Activated CD4-positive, alpha-beta T cell treated with anti-CD3 and anti-CD28 coated beads, Interleukin-2, Interleukin-6, amounts not matched to agents 100 ng/mL and 50 ng/mL, durations not matched to agents 16 hours and 8 hours (primary cell): ENCODE measurements at regions not wholly inside any gene's neighbourhood (a gene's known extent, or its start where the extent isn't known, plus 50 kb on each side); places are given as distances from the start of the nearest gene placed in this dataset.
A peak's percentile ranks its signal among the peaks of the same experiment; 100 is the strongest.

Experiments
- DNase-seq: peaks from one replicate; pipeline ENCODE4 v3.0.0-alpha.2; 2020

DNA sequence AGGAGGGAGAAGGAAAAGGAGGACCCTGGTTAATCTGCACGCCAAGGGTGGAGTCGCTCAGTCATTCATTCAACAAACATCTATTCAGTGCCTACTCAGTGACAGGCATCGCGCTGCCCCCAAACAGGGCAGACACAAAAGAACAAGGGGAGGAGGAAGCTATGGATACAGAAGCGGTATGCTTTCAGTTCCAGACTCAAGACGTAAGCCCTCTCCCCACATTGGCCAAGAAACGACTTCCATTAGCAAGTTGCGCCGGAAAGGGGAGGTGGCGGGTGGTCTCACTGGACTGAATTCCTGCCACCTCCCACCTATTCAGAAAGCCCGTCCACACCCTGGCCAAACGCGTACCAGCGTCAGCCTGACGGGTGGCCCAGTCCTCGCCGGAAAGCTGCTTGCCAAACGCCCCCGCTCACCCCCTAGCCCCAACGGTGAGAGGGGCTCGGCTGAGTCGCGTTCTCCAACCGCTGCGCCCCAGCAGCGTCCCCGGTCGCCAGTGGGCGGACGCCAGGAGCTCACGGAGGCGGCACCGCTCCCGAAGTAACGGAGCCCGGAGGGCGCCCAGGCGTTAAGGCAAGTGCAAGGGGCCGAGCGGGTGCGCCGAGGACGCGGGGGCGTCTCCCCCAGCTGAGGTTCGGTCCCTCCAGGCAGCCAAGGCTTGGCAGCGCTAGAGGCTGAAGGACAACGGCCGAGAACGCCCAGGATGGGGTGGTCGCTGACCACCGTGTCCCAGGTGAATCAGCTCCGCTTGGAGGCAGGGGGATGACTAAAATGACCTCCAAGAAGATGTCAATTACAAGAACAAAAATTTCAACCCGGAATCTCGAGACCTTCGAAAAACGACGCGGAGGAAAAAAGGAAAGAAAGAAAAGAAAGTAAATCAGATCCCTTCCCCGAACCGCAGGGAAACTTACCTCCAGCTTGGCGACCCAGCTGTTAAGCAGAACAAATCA, 470.7 kb downstream of the SOX9 start:
- DNase-seq: no peak

DNA sequence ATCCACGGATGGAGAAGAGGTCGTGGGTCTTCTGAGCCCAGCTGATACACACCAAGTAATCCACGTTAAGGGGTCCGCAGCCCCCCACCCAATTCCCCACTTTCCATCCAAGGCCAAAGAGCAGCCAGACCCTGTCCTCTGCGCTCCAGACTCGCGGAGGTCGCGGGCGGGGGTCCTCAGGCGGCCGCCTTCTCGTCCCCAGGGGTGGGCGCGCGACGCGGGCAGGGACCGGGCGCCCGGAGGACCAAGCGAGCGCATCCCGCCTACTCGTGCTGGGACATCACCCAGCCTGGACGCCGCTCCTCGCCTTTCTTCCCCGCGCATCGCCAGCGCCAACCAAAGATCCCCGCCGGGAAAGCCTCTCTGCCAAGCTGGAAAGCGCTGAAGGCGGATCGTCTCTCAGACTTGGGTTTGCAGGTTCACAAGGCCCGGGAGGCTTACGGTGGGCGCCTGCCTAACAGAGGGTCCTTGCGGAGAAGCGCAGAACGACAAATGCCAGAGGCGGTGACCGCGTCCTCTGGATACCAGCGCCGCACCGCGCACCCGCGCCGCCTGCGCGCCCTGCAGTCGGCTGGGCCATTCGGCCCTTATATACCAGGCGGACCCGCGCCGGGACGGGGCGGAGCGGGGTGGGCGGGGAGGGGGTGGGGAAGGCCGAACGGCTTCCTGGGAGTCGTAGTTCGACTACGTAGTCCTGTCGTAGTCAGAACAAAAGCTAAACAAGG, 471.6 kb downstream of the SOX9 start:
- DNase-seq: peak; percentile 84

DNA sequence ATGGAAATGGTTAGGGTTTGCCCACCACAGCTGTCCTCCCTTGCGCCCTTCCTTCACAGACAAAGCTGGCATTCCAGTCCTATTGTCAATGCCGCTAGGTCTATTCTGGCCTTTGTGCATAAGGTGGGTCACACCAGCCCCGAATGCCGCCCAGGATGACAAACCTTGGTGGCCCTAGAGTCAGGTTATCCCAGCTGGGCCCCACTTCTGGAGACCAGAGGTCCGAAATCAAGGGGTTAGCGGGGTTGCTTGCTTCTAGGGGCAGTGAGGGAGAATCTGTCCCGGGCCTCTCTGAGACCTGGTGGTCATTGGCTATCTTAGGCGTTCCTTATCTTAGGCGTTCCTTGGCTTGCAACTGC, 472.1 kb downstream of the SOX9 start:
- no peak for DNase-seq

DNA sequence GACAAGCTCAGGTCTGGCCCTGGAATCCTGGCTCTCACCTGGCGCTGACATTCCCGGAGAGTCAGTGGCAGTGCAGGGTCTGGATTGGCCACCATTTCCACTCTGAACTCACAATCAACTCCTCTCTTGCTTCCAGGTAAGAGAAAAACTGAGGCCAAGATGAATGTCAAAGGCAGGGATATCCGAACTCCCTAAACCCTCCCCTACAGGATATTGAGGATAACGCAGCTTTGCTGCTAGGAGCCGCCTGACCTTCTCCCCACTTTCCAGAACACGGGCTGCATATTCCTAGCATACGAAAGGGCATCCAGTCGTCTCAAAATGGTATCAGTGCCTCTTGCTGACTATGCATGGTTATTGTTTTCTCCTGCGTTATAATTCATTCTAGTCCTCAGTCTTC, 473.4 kb downstream of the SOX9 start:
- no peak for DNase-seq
